ENCODE measurements at regions not wholly inside any gene's neighbourhood (a gene's known extent, or its start where the extent isn't known, plus 50 kb on each side); places are given as distances from the start of the nearest gene placed in this dataset.

DNA sequence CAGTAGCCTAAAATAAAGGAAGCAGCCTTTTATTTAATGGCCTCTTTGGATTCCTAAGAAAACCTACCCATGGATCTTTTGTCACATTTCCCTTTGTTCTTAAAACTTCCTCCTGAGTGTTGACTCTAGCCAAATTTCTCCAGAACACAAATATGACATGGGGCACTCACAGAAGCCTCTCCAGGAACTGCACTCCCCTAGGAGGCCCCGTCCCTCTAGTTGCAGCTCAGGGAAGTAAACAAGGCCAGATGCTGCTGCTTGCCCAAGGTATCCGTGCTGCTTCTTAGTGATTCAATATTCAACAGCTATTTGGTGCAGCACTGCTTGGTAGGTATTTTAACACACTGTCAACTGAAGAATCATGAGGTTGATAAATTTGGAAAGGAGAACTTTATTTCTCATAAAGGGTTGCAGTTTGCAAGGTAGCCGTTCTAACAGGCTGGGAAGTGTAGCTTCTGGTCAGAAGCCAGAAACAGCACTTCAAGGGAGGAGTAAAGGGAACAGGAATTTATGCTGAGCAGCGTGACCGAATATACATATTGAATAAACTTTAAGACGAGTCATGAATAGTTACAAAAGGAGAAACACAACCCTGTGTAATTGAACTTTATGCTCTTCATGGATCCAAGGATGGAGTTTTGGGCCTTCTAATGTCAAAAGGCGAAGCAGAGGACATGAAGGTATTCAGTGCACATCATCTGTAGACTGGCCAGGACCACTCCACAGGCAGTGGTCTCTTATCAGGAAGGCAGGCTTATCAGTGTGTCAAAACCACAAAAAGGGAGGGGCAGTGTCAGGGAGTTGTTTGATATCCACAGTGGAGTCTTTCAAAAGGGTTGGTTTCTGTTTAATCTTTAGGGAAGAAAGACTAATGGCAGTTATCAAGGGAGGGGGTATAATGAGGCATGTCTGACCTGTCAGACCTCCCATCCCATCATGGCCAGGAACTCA lies 63.3 kb downstream of the CD24 start:
- no peak for DNase-seq
- TF ChIP-seq, protein P1, sequence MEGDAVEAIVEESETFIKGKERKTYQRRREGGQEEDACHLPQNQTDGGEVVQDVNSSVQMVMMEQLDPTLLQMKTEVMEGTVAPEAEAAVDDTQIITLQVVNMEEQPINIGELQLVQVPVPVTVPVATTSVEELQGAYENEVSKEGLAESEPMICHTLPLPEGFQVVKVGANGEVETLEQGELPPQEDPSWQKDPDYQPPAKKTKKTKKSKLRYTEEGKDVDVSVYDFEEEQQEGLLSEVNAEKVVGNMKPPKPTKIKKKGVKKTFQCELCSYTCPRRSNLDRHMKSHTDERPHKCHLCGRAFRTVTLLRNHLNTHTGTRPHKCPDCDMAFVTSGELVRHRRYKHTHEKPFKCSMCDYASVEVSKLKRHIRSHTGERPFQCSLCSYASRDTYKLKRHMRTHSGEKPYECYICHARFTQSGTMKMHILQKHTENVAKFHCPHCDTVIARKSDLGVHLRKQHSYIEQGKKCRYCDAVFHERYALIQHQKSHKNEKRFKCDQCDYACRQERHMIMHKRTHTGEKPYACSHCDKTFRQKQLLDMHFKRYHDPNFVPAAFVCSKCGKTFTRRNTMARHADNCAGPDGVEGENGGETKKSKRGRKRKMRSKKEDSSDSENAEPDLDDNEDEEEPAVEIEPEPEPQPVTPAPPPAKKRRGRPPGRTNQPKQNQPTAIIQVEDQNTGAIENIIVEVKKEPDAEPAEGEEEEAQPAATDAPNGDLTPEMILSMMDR (IDR thresholded peaks at IDR 0.05), result no peak
- H3K36me3 Mint-ChIP-seq (ENCODE audit: low read depth), result no peaks in the 10 kb centered on the region
- no peak overlapping the region for H3K27ac Mint-ChIP-seq
- H3K27me3 Mint-ChIP-seq (ENCODE audit: insufficient read depth), result peaks cover 9% of the 10 kb centered on the region
- H3K4me3 Mint-ChIP-seq, result no peak overlapping the region
- no peaks in the 10 kb centered on the region for H3K9me3 Mint-ChIP-seq
- H3K4me1 Mint-ChIP-seq (ENCODE audit: low read depth), result no peaks in the 10 kb centered on the region

DNA sequence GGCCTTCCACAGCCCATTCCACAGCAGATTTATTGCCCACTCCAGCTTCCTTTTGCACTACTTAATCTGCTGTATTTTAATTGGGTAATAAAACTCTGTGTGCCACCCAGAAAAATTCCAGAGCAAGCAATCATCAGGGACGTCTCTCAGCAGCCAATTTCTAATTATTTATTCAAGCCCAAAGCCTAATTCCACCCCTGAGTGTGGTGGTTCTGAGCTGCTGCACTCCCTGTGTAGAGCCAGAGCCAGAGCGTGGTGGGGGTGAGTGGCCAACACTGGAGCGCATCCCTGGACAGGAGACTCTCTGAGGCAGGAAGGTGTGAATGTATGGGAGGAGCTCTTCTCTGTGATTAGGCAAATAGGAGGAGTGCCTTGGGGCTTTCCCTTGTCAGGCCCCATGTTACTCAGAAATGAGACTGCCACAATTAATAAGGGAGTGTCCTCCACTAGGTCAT lies 66.1 kb downstream of the CD24 start:
- no peak for DNase-seq
- no peaks in the 10 kb centered on the region for H3K36me3 Mint-ChIP-seq (ENCODE audit: low read depth)

DNA sequence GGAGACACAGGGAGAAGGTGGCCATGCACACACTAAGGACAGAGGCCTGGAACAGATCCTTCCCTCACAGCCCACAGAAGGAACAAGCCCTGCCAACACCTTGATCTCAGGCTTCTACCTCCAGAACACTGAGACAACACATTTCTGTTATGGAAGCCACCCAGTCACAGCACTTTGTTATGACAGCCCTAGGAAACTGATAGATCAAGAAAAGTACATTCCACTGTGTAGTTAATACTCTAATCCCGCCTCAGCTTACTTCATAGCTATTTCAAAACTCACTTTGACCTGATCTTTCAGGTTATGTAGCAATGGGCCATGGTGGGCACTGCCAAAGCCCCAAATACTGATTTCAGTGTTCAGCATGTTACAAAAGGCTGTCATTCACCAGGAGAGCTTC lies 66.8 kb downstream of the CD24 start:
- no peak overlapping the region for H3K4me3 Mint-ChIP-seq
- H3K27me3 Mint-ChIP-seq (ENCODE audit: insufficient read depth), result peaks cover 14% of the 10 kb centered on the region
- no peaks in the 10 kb centered on the region for H3K36me3 Mint-ChIP-seq (ENCODE audit: low read depth)
- TF ChIP-seq, protein P1 (IDR thresholded peaks at IDR 0.05), result no peak
- no peaks in the 10 kb centered on the region for H3K9me3 Mint-ChIP-seq
- no peak for DNase-seq
- H3K27ac Mint-ChIP-seq, result no peak overlapping the region
- H3K4me1 Mint-ChIP-seq (ENCODE audit: low read depth), result no peaks in the 10 kb centered on the region

More for the DNA sequence above, 66.1 kb downstream of the CD24 start:
- no peaks in the 10 kb centered on the region for H3K9me3 Mint-ChIP-seq
- no peaks in the 10 kb centered on the region for H3K4me1 Mint-ChIP-seq (ENCODE audit: low read depth)
- H3K27ac Mint-ChIP-seq, result no peak overlapping the region
- TF ChIP-seq, protein P1 (IDR thresholded peaks at IDR 0.05), result no peak
- no peak overlapping the region for H3K4me3 Mint-ChIP-seq
- peaks cover 14% of the 10 kb centered on the region for H3K27me3 Mint-ChIP-seq (ENCODE audit: insufficient read depth)

DNA sequence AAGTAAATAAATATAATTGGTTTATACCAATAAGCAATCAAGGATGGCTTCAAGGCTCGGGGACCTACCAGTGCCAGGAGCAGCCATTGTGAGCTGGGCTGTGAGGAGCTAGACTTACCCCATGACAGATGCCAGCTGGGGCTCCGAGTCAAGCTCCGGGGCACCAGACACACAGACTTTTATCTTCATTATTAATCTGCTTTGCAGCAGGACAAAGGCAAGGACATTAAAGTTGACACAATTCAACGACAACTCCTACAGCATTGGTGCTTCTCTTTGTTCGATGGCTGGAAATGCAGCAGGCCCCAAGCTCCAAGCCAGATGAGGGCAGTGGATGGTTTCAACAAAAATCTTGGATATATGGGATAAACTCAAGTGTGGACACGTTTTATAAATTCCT lies 68.3 kb downstream of the CD24 start:
- DNase-seq, result no peak
- H3K9me3 Mint-ChIP-seq, result peaks cover under 1% of the 10 kb centered on the region; the same call in 1 of the 2 replicates
- H3K4me1 Mint-ChIP-seq (ENCODE audit: low read depth), result no peaks in the 10 kb centered on the region
- H3K27ac Mint-ChIP-seq, result no peak overlapping the region
- TF ChIP-seq, protein P1 (IDR thresholded peaks at IDR 0.05), result no peak
- no peaks in the 10 kb centered on the region for H3K36me3 Mint-ChIP-seq (ENCODE audit: low read depth)
- no peak overlapping the region for H3K4me3 Mint-ChIP-seq
- H3K27me3 Mint-ChIP-seq (ENCODE audit: insufficient read depth), result peaks cover 10% of the 10 kb centered on the region

DNA sequence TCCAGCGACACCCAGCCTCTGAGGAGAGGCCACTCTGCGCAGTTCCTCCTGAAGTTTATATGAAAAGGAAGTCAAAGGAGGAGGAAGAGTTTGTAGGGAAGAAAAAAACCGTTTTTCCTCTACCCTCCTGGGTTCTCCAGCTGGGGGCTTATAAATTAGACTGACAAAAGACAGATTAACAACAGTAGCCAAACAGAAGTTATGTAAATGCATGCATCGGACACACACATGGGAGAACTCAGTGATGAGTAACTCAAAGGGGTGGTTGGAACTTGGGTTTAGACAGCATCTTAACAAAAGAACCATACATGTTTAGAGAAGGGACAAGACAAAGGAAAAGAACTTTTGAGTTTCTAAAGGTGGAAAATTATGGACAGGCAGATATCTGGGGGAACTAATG lies 71.2 kb downstream of the CD24 start:
- Mint-ChIP-seq H3K36me3 (ENCODE audit: low read depth) (no peaks in the 10 kb centered on the region), H3K27me3 (ENCODE audit: insufficient read depth) (peaks cover 6% of the 10 kb centered on the region), H3K27ac (no peak overlapping the region), H3K9me3 (peaks cover 7% of the 10 kb centered on the region; the same call in 1 of the 2 replicates), H3K4me1 (ENCODE audit: low read depth) (no peaks in the 10 kb centered on the region), H3K4me3 (no peak overlapping the region)
- TF ChIP-seq, protein P1 (IDR thresholded peaks at IDR 0.05), result no peak
- DNase-seq, result no peak

All from HFFc6 (cell line).